ENCODE measurements at regions not wholly inside any gene's neighbourhood (a gene's known extent, or its start where the extent isn't known, plus 50 kb on each side); places are given as distances from the start of the nearest gene placed in this dataset.

- TF ChIP-seq CTCF (IDR thresholded peaks at IDR 0.05) (no peak), POLR2A (IDR thresholded peaks at IDR 0.05) (no peak)
These were observed 874.7 kb upstream of the GBE1 start for GRCh38 chr3:82636177-82636576.
